NCI-H1092 (cell line): ENCODE measurements at regions not wholly inside any gene's neighbourhood (a gene's known extent, or its start where the extent isn't known, plus 50 kb on each side); places are given as distances from the start of the nearest gene placed in this dataset.
"Not testable (repeated sequence)": the region's sequence is repeated elsewhere in the genome, so short reads cannot be mapped to it uniquely, and the experiment has no call there.

Experiments
- DNase-seq: peaks from one replicate; lab custom pipeline; 2025; lab: John Stamatoyannopoulos, UW

- no peak for DNase-seq
Measured at GRCh38 chr1:60271041-60271440, 197.5 kb upstream of the C1orf87 start.

- no peak for DNase-seq
Measured at GRCh38 chr1:60268451-60268850, 194.9 kb upstream of the C1orf87 start.

- DNase-seq: no peak
Measured at GRCh38 chr1:60265560-60266535, 192.3 kb upstream of the C1orf87 start.

GRCh38 chr1:60262701-60263100 is 189.1 kb upstream of the C1orf87 start:
- DNase-seq: no peak

- no peak for DNase-seq
Measured at GRCh38 chr1:60257531-60257930, 184.0 kb upstream of the C1orf87 start.

- DNase-seq: no peak
Measured at GRCh38 chr1:60255565-60255964, 182.0 kb upstream of the C1orf87 start.

GRCh38 chr1:60251426-60251825 is 177.9 kb upstream of the C1orf87 start:
- DNase-seq: no peak

GRCh38 chr1:60247467-60247866 is 173.9 kb upstream of the C1orf87 start:
- DNase-seq: not testable (repeated sequence)

- DNase-seq: no peak
Measured at GRCh38 chr1:60245324-60245723, 171.8 kb upstream of the C1orf87 start.

- DNase-seq: no peak
Measured at GRCh38 chr1:60244906-60245305, 171.3 kb upstream of the C1orf87 start.

- DNase-seq: no peak
Measured at GRCh38 chr1:60235275-60235674, 161.7 kb upstream of the C1orf87 start.

- DNase-seq: no peak
Measured at GRCh38 chr1:60234776-60235175, 161.2 kb upstream of the C1orf87 start.

GRCh38 chr1:60229821-60230220 is 156.3 kb upstream of the C1orf87 start:
- no peak for DNase-seq

GRCh38 chr1:60228041-60228491 is 154.5 kb upstream of the C1orf87 start:
- DNase-seq: no peak

- DNase-seq: no peak
Measured at GRCh38 chr1:60227601-60228000, 154.0 kb upstream of the C1orf87 start.

GRCh38 chr1:60225486-60225885 is 151.9 kb upstream of the C1orf87 start:
- no peak for DNase-seq

- DNase-seq: no peak
Measured at GRCh38 chr1:60224523-60224922, 151.0 kb upstream of the C1orf87 start.

- no peak for DNase-seq
Measured at GRCh38 chr1:60223158-60223557, 149.6 kb upstream of the C1orf87 start.

- DNase-seq: no peak
Measured at GRCh38 chr1:60222360-60223115, 149.0 kb upstream of the C1orf87 start.

GRCh38 chr1:60213253-60213652 is 139.7 kb upstream of the C1orf87 start:
- no peak for DNase-seq

- DNase-seq: no peak
Measured at GRCh38 chr1:60196026-60196425, 122.5 kb upstream of the C1orf87 start.

- no peak for DNase-seq
Measured at GRCh38 chr1:60185684-60186083, 112.1 kb upstream of the C1orf87 start.

- DNase-seq: no peak
Measured at GRCh38 chr1:60184521-60184920, 111.0 kb upstream of the C1orf87 start.
